B cell (primary cell): ENCODE measurements at regions not wholly inside any gene's neighbourhood (a gene's known extent, or its start where the extent isn't known, plus 50 kb on each side); places are given as distances from the start of the nearest gene placed in this dataset.

ENCODE experiments used
- ATAC-seq: fragments of 200-7000 bp; cut with Tn5 transposase; one replicate; pipeline ENCODE4 v1.10.0; 2021; ENCODE audit warnings: low read depth, mild to moderate bottlenecking, moderate number of reproducible peaks, moderate library complexity
- CTCF ChIA-PET: fragments of 350-600 bp; sonication (Branson Sonifier 250); formaldehyde crosslinking; loops from one replicate; lab custom pipeline; 2021; ENCODE audit warnings: antibody characterized with exemption, inconsistent platforms; lab: Charles Lee
- POLR2A ChIA-PET: fragments of 350-600 bp; sonication (Branson Sonifier 250); formaldehyde crosslinking; loops from one replicate; lab custom pipeline; 2021; ENCODE audit warnings: antibody characterized with exemption; lab: Charles Lee
- DNase-seq: peaks from one replicate; pipeline ENCODE4 v3.0.0; 2013
- H2AFZ ChIP-seq: 2 replicates; pipeline ENCODE4 v1.6.1; 2012; ENCODE audit warnings: mild to moderate bottlenecking, low read depth, low read length; ENCODE audit not compliant: insufficient read depth, poor library complexity, severe bottlenecking
- H3K27ac ChIP-seq, 2 donors: 1 replicate in 1 of 2; 2 replicates in 1 of 2; pipeline ENCODE4 v1.5.1; 2012 to 2013; ENCODE audit warnings: low read length in 2 of 2, mild to moderate bottlenecking in 2 of 2, moderate library complexity in 1 of 2
- H3K27me3 ChIP-seq, 4 experiments: fragments of 200-600 bp in 1 of 4; sonication (generic) in 1 of 4; replicated peaks in 1 of 4; 1 replicate in 2 of 4; 2 replicates in 2 of 4; pipeline versions ENCODE4 v1.6.1 to v1.7.0; 2013 to 2016; ENCODE audit warnings: low read length in 3 of 4, mild to moderate bottlenecking in 2 of 4, mixed read lengths in 1 of 4, moderate library complexity in 1 of 4; ENCODE audit not compliant: insufficient read depth in 4 of 4, control insufficient read depth in 3 of 4; ENCODE audit errors: control extremely low read depth in 1 of 4
- H3K36me3 ChIP-seq, 2 experiments: replicated peaks in 1 of 2; 1 replicate in 1 of 2; 2 replicates in 1 of 2; pipeline versions ENCODE4 v1.6.1 to v1.7.1; 2013; ENCODE audit warnings: low read length in 1 of 2; ENCODE audit not compliant: insufficient read depth in 2 of 2, control insufficient read depth in 1 of 2; ENCODE audit errors: control extremely low read depth in 1 of 2, extremely low read depth in 1 of 2
- H3K4me1 ChIP-seq, 2 donors: fragments of 200-600 bp in 1 of 2; sonication (generic) in 1 of 2; 1 replicate in 1 of 2; 2 replicates in 1 of 2; pipeline versions ENCODE4 v1.5.1 to v1.6.1; 2013 to 2017; ENCODE audit warnings: low read length in 2 of 2; ENCODE audit not compliant: control insufficient read depth in 2 of 2, insufficient read depth in 2 of 2
- H3K4me2 ChIP-seq: replicated peaks from 2 replicates; pipeline ENCODE3; 2012; ENCODE audit warnings: mild to moderate bottlenecking, low read depth, low read length; ENCODE audit not compliant: poor library complexity, severe bottlenecking
- H3K4me3 ChIP-seq, 5 experiments: fragments of 200-600 bp in 1 of 5; sonication (generic) in 1 of 5; 1 replicate in 3 of 5; 2 replicates in 2 of 5; pipeline versions ENCODE4 v1.5.1 to v1.7.0; 2011 to 2016; ENCODE audit warnings: low read length in 4 of 5, mild to moderate bottlenecking in 4 of 5, low read depth in 2 of 5, control low read depth in 1 of 5, moderate library complexity in 1 of 5; ENCODE audit not compliant: insufficient read depth in 1 of 5; ENCODE audit errors: control extremely low read depth in 1 of 5, extremely low read depth in 1 of 5
- H3K79me2 ChIP-seq: fragments of 200-600 bp; sonication (generic); one replicate; pipeline ENCODE4 v1.6.0; 2016; ENCODE audit warnings: low read length; ENCODE audit not compliant: control insufficient read depth, insufficient read depth
- H3K9ac ChIP-seq: fragments of 200-600 bp; sonication (generic); 2 replicates; pipeline ENCODE4 v1.6.1; 2017; ENCODE audit warnings: mild to moderate bottlenecking, low read length, moderate library complexity
- H3K9me3 ChIP-seq, 3 donors: one replicate each; pipeline versions ENCODE4 v1.6.1 to v1.7.1; 2013; ENCODE audit warnings: low read length in 2 of 3; ENCODE audit not compliant: control insufficient read depth in 2 of 3, insufficient read depth in 1 of 3; ENCODE audit errors: control extremely low read depth in 1 of 3
- H4K20me1 ChIP-seq: 2 replicates; pipeline ENCODE4 v1.6.0; 2012; ENCODE audit warnings: mild to moderate bottlenecking, low read length; ENCODE audit not compliant: insufficient read depth, control insufficient read depth, poor library complexity, severe bottlenecking
- H3K27ac Mint-ChIP-seq: one replicate; pipeline ENCODE4 v1.8.0; 2021; ENCODE audit warnings: mixed read lengths
- H3K27me3 Mint-ChIP-seq: one replicate; pipeline ENCODE4 v1.8.0; 2021; ENCODE audit warnings: mixed read lengths
- H3K4me1 Mint-ChIP-seq: one replicate; pipeline ENCODE4 v1.8.0; 2021; ENCODE audit warnings: mixed read lengths
- H3K4me3 Mint-ChIP-seq: one replicate; pipeline ENCODE4 v1.8.0; 2021; ENCODE audit warnings: mixed read lengths
- H3K9me3 Mint-ChIP-seq: one replicate; pipeline ENCODE4 v1.8.0; 2022; ENCODE audit warnings: mixed read lengths; ENCODE audit not compliant: insufficient read depth
- CTCF ChIP-seq: fragments of 200-600 bp; IDR thresholded peaks from one replicate; pipeline ENCODE4 v1.8.0; 2022; ENCODE audit warnings: antibody characterized with exemption, mild to moderate bottlenecking
- EZH2 ChIP-seq: IDR thresholded peaks from 2 replicates; pipeline ENCODE4 v1.6.1; 2012; ENCODE audit warnings: borderline replicate concordance, low read depth, mild to moderate bottlenecking, moderate library complexity, low read length; ENCODE audit not compliant: insufficient read depth, poor library complexity, severe bottlenecking
- WGBS: methylation state at CpG from one replicate; pipeline ENCODE4 v1.1.5; 2013; ENCODE audit warnings: missing lambda C conversion rate; ENCODE audit not compliant: insufficient coverage; 5-methylcytosine and 5-hydroxymethylcytosine counted together
- intact Hi-C: fragments of 100-400 bp; cut with micrococcal nuclease; formaldehyde crosslinking; loops from one replicate; pipeline ENCODE4 v1.10.0; 2022

- TF ChIP-seq EZH2, result no peak
- TF ChIP-seq CTCF, result no peak
- Histone ChIP-seq H3K79me2 (no peaks in the 10 kb centered on the region), H3K4me2 (no peak overlapping the region), H3K9ac (no peak overlapping the region), H3K27ac (no peak overlapping the region), H3K4me1 (no peaks in the 10 kb centered on the region), H3K27me3 (no peaks in the 10 kb centered on the region), H3K4me3 (no peak overlapping the region), H3K9me3 (peaks cover 0 to 9% (median 0%) of the 10 kb centered on the region in 3 donors), H3K36me3 (no peaks in the 10 kb centered on the region), H2AFZ (no peak overlapping the region), H4K20me1 (no peaks in the 10 kb centered on the region)
- CTCF ChIA-PET, result no interaction called here
- POLR2A ChIA-PET, result no interaction called here
- DNase-seq, result no peak
- Mint-ChIP-seq H3K27ac (no peak overlapping the region), H3K27me3 (no peaks in the 10 kb centered on the region), H3K4me1 (no peaks in the 10 kb centered on the region), H3K4me3 (no peak overlapping the region), H3K9me3 (no peaks in the 10 kb centered on the region)
- no CpG with 5 or more reads among the region's 1 CpG for WGBS
- intact Hi-C loops, result no loop called here
- no peak for ATAC-seq
Measured at GRCh38 chr1:80023358-80023757, 1016.8 kb upstream of the ADGRL4 start.

- TF ChIP-seq CTCF, result no peak
- H4K20me1 ChIP-seq, result no peaks in the 10 kb centered on the region
- H3K4me1 ChIP-seq, result no peaks in the 10 kb centered on the region
- H2AFZ ChIP-seq, result no peak overlapping the region
- Mint-ChIP-seq H3K4me3 (no peak overlapping the region), H3K4me1 (no peaks in the 10 kb centered on the region), H3K9me3 (no peaks in the 10 kb centered on the region), H3K27ac (no peak overlapping the region), H3K27me3 (no peaks in the 10 kb centered on the region)
- H3K4me2 ChIP-seq, result no peak overlapping the region
- H3K9me3 ChIP-seq, result no peaks in the 10 kb centered on the region
- no peak for ATAC-seq
- H3K79me2 ChIP-seq, result no peaks in the 10 kb centered on the region
- no peak overlapping the region for H3K4me3 ChIP-seq
- no peaks in the 10 kb centered on the region for H3K36me3 ChIP-seq
- intact Hi-C loops, result no loop called here
- POLR2A ChIA-PET, result no interaction called here
- no peaks in the 10 kb centered on the region for H3K27me3 ChIP-seq
- H3K9ac ChIP-seq, result no peak overlapping the region
- CTCF ChIA-PET, result no interaction called here
- no peak for DNase-seq
- no peak overlapping the region for H3K27ac ChIP-seq
Measured at GRCh38 chr1:80021891-80022290, 1015.4 kb upstream of the ADGRL4 start.
